ENCODE measurements at regions not wholly inside any gene's neighbourhood (a gene's known extent, or its start where the extent isn't known, plus 50 kb on each side); places are given as distances from the start of the nearest gene placed in this dataset.

DNA sequence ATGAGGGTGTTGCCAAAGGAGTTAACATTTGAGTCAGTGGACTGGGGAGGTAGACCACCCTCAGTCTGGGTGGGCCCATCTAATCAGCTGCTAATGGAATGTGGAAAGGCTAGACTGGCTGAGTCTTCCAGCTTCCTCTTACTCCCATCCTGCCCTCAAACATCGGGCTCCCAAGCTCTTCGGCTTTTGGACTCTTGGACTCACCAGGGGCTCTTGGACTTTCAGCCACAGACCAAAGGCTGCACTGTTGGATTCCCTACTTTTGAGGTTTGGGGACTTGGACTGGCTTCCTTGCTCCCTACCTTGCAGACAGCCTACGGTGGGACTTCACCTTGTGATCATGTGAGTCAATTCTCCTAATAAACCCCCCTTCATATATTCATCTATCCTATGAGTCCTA is 276.6 kb upstream of the DIO3 start:
- H3K4me3 ChIP-seq (replicated peaks; ENCODE audit: low read depth, low read length): no peak overlapping the region
- H3K27me3 ChIP-seq (replicated peaks; ENCODE audit: control insufficient read depth, insufficient read depth, low read length): no peaks in the 10 kb centered on the region
- DNase-seq (ENCODE audit: extremely low read depth, insufficient read length): no peak
- TF ChIP-seq, protein P1, sequence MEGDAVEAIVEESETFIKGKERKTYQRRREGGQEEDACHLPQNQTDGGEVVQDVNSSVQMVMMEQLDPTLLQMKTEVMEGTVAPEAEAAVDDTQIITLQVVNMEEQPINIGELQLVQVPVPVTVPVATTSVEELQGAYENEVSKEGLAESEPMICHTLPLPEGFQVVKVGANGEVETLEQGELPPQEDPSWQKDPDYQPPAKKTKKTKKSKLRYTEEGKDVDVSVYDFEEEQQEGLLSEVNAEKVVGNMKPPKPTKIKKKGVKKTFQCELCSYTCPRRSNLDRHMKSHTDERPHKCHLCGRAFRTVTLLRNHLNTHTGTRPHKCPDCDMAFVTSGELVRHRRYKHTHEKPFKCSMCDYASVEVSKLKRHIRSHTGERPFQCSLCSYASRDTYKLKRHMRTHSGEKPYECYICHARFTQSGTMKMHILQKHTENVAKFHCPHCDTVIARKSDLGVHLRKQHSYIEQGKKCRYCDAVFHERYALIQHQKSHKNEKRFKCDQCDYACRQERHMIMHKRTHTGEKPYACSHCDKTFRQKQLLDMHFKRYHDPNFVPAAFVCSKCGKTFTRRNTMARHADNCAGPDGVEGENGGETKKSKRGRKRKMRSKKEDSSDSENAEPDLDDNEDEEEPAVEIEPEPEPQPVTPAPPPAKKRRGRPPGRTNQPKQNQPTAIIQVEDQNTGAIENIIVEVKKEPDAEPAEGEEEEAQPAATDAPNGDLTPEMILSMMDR (IDR thresholded peaks at IDR 0.05; ENCODE audit: insufficient read depth, low read length, poor library complexity, severe bottlenecking): no peak
- no peaks in the 10 kb centered on the region for H3K36me3 ChIP-seq (ENCODE audit: control insufficient read depth, insufficient read depth, low read length)

GRCh38 chr14:101286271-101287018 is 274.9 kb upstream of the DIO3 start:
- H3K4me3 ChIP-seq (replicated peaks; ENCODE audit: low read depth, low read length): no peak overlapping the region
- DNase-seq (ENCODE audit: extremely low read depth, insufficient read length): no peak
- H3K36me3 ChIP-seq (ENCODE audit: control insufficient read depth, insufficient read depth, low read length): no peaks in the 10 kb centered on the region
- TF ChIP-seq, protein P1 (IDR thresholded peaks at IDR 0.05; ENCODE audit: insufficient read depth, low read length, poor library complexity, severe bottlenecking): no peak
- no peaks in the 10 kb centered on the region for H3K27me3 ChIP-seq (replicated peaks; ENCODE audit: control insufficient read depth, insufficient read depth, low read length)

GRCh38 chr14:101288436-101289229 is 272.7 kb upstream of the DIO3 start:
- TF ChIP-seq, protein P1 (IDR thresholded peaks at IDR 0.05; ENCODE audit: insufficient read depth, low read length, poor library complexity, severe bottlenecking): no peak
- Histone ChIP-seq H3K4me3 (replicated peaks; ENCODE audit: low read depth, low read length) (no peak overlapping the region), H3K36me3 (ENCODE audit: control insufficient read depth, insufficient read depth, low read length) (no peaks in the 10 kb centered on the region), H3K27me3 (replicated peaks; ENCODE audit: control insufficient read depth, insufficient read depth, low read length) (no peaks in the 10 kb centered on the region)
- DNase-seq (ENCODE audit: extremely low read depth, insufficient read length): no peak

DNA sequence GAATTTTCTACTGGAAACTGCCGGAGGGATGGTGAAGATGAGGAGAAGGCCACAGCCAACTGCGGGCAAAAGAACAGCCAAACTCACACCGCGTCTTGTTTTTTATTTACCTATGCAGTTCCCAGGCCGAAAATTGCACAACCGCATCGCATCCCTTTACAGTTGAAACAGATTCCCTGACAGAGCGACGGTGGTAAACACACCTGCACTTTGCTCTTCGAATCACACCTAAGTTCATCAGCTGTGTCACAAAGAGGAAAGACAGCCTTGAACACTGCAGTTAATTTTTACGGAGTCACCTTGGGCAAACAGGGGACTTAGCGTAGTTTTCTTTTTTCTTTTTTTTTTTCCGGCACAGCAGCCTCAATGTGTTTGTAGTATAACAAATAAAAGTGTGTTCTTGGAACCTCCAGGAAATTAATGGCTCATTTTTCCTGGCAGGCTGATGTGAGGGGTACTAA is 272.0 kb upstream of the DIO3 start:
- no peak for DNase-seq (ENCODE audit: extremely low read depth, insufficient read length)
- no peak overlapping the region for H3K4me3 ChIP-seq (replicated peaks; ENCODE audit: low read depth, low read length)
- TF ChIP-seq, protein P1 (IDR thresholded peaks at IDR 0.05; ENCODE audit: insufficient read depth, low read length, poor library complexity, severe bottlenecking): no peak
- H3K36me3 ChIP-seq (ENCODE audit: control insufficient read depth, insufficient read depth, low read length): no peaks in the 10 kb centered on the region
- H3K27me3 ChIP-seq (replicated peaks; ENCODE audit: control insufficient read depth, insufficient read depth, low read length): no peaks in the 10 kb centered on the region

DNA sequence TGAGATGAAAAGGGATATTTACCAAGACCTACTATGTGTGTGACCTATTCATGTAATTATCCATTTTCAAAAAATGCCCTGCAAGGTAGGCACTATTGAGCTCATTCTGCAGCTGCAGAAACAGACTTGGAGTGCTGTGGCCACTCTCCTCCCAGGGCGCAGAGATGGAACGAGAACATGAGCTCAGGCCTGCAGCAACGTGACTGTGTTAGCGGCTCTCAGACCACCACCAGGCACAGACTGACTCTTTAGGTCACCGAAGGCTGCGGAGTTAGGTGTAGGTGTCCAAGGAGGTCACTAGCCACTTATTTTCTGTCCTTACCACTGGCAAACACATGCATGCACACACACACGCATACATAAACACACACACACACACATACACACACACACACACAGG is 271.4 kb upstream of the DIO3 start:
- Histone ChIP-seq H3K36me3 (ENCODE audit: control insufficient read depth, insufficient read depth, low read length) (no peaks in the 10 kb centered on the region), H3K27me3 (replicated peaks; ENCODE audit: control insufficient read depth, insufficient read depth, low read length) (no peaks in the 10 kb centered on the region), H3K4me3 (replicated peaks; ENCODE audit: low read depth, low read length) (no peak overlapping the region)
- TF ChIP-seq, protein P1 (IDR thresholded peaks at IDR 0.05; ENCODE audit: insufficient read depth, low read length, poor library complexity, severe bottlenecking): no peak
- DNase-seq (ENCODE audit: extremely low read depth, insufficient read length): no peak
